Neural cell (in vitro differentiated cells): ENCODE measurements at regions not wholly inside any gene's neighbourhood (a gene's known extent, or its start where the extent isn't known, plus 50 kb on each side); places are given as distances from the start of the nearest gene placed in this dataset.

Experiments used
- H2AFZ ChIP-seq: fragments of 200-600, 300-800 bp; sonication (generic), shearing (Covaris generic); 2 replicates; pipeline ENCODE4 v1.6.0; 2014; ENCODE audit warnings: low read depth, mild to moderate bottlenecking, antibody characterized with exemption, low read length, moderate library complexity
- H3F3A ChIP-seq: fragments of 200-600 bp; shearing (Covaris generic); 2 replicates; pipeline ENCODE4 v1.6.1; 2016; ENCODE audit warnings: mild to moderate bottlenecking, moderate library complexity, mixed read lengths, antibody characterized with exemption, low read length; ENCODE audit not compliant: insufficient read depth, poor library complexity, severe bottlenecking
- H3K27ac ChIP-seq: fragments of 200-600, 300-800 bp; sonication (generic), shearing (Covaris generic); 2 replicates; pipeline ENCODE4 v1.5.1; 2014; ENCODE audit warnings: mild to moderate bottlenecking, low read length, moderate library complexity
- H3K27me3 ChIP-seq: fragments of 300-800, 200-600 bp; sonication (generic), shearing (Covaris generic); 2 replicates; pipeline ENCODE4 v1.6.0; 2014; ENCODE audit warnings: mild to moderate bottlenecking, low read depth, low read length, moderate library complexity; ENCODE audit not compliant: insufficient read depth
- H3K36me3 ChIP-seq: fragments of 300-800, 200-600 bp; sonication (generic), shearing (Covaris generic); 2 replicates; pipeline ENCODE4 v1.5.1; 2014; ENCODE audit warnings: mild to moderate bottlenecking, antibody characterized with exemption, low read length, moderate library complexity; ENCODE audit not compliant: insufficient read depth
- H3K4me2 ChIP-seq: fragments of 300-800, 200-600 bp; sonication (generic), shearing (Covaris generic); 2 replicates; pipeline ENCODE4 v1.6.0; 2014; ENCODE audit warnings: mild to moderate bottlenecking, low read length
- H3K4me3 ChIP-seq: fragments of 300-800, 200-600 bp; sonication (generic), shearing (Covaris generic); 2 replicates; pipeline ENCODE4 v1.5.1; 2014; ENCODE audit warnings: mild to moderate bottlenecking, low read length, moderate library complexity
- H3K79me2 ChIP-seq: fragments of 200-600 bp; shearing (Covaris generic); replicated peaks from 2 replicates; pipeline ENCODE4 v1.6.0; 2014; ENCODE audit warnings: mild to moderate bottlenecking, low read length, moderate library complexity; ENCODE audit not compliant: insufficient read depth
- H3K9ac ChIP-seq: fragments of 300-800, 200-600 bp; sonication (generic), shearing (Covaris generic); 2 replicates; pipeline ENCODE4 v1.6.1; 2016; ENCODE audit warnings: mild to moderate bottlenecking, low read length, mixed read lengths
- H3K9me2 ChIP-seq: fragments of 200-600 bp; shearing (Covaris generic); 2 replicates; pipeline ENCODE4 v1.6.1; 2016; ENCODE audit warnings: mild to moderate bottlenecking, low read length, mixed read lengths; ENCODE audit not compliant: insufficient read depth
- H3K9me3 ChIP-seq: fragments of 200-600, 300-800 bp; sonication (generic), shearing (Covaris generic); 2 replicates; pipeline ENCODE4 v1.6.1; 2016; ENCODE audit warnings: mild to moderate bottlenecking, mixed run types, low read length, moderate library complexity, mixed read lengths
- H4K20me1 ChIP-seq: fragments of 200-600 bp; shearing (Covaris generic); 2 replicates; pipeline ENCODE4 v1.6.1; 2016; ENCODE audit warnings: mild to moderate bottlenecking, mixed run types; ENCODE audit not compliant: insufficient read depth
- EP300 ChIP-seq: fragments of 450-650 bp; conservative IDR thresholded peaks from 2 replicates; pipeline ENCODE4 v1.6.1; 2014; ENCODE audit warnings: antibody characterized with exemption, mild to moderate bottlenecking, moderate library complexity; ENCODE audit not compliant: poor library complexity, severe bottlenecking
- EZH2 ChIP-seq: fragments of 200-600, 300-800 bp; shearing (Covaris generic), sonication (generic); IDR thresholded peaks from 2 replicates; pipeline ENCODE4 v1.6.1; 2014; ENCODE audit warnings: antibody characterized with exemption, low read length, borderline replicate concordance, mild to moderate bottlenecking; ENCODE audit not compliant: insufficient read depth, poor library complexity, severe bottlenecking
- MXI1 ChIP-seq: fragments of 450-650 bp; conservative IDR thresholded peaks from 2 replicates; pipeline ENCODE4 v1.6.1; 2014; ENCODE audit warnings: antibody characterized with exemption, mild to moderate bottlenecking; ENCODE audit not compliant: poor library complexity, severe bottlenecking
- POLR2AphosphoS5 ChIP-seq: IDR thresholded peaks from 2 replicates; pipeline ENCODE4 v1.6.1; 2012
- RAD21 ChIP-seq: fragments of 450-650 bp; conservative IDR thresholded peaks from 2 replicates; pipeline ENCODE4 v1.6.1; 2014; ENCODE audit warnings: antibody characterized with exemption, mild to moderate bottlenecking, moderate library complexity
- SMC3 ChIP-seq: fragments of 450-650 bp; conservative IDR thresholded peaks from 2 replicates; pipeline ENCODE4 v1.6.1; 2014; ENCODE audit warnings: antibody characterized with exemption, mild to moderate bottlenecking, moderate library complexity; ENCODE audit not compliant: poor library complexity
- TAF1 ChIP-seq: IDR thresholded peaks from 2 replicates; pipeline ENCODE4 v1.6.1; 2012; ENCODE audit warnings: low read depth
- TF ChIP-seq, protein P1 (sequence below): fragments of 450-650 bp; IDR thresholded peaks from 2 replicates; pipeline ENCODE4 v1.5.1; 2014; ENCODE audit warnings: antibody characterized with exemption, mild to moderate bottlenecking, moderate library complexity; ENCODE audit not compliant: poor library complexity, severe bottlenecking
- TF ChIP-seq, protein P2 (sequence below): IDR thresholded peaks from 2 replicates; pipeline ENCODE4 v1.6.1; 2012; ENCODE audit warnings: borderline replicate concordance

DNA sequence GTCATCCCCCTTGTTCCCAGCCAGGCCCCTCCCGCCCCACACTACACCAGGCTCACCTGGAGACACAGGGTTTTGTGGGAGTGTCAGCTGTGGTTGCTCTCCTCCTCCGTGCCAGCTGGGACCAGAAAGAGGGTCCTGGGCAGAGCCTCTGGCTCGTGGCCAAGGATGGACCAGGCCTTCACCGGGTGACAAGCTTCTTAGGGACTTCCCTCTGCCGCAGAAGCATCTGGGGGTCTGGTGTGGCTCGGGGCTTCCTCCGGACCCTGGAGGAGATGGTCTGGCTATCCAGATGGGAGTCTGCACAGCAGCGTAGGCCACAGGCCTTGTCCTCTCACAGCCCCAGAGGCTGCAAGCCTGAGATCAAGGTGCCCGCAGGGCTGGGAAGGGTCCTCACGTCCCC, 63.8 kb upstream of the CFAP46 start:
- no peaks in the 10 kb centered on the region for H3K79me2 ChIP-seq
- H3F3A ChIP-seq = no peaks in the 10 kb centered on the region
- no peak overlapping the region for H3K27ac ChIP-seq
- TF ChIP-seq POLR2AphosphoS5 = no peak
- TF ChIP-seq RAD21 = no peak
- no peak for TF ChIP-seq EP300
- TF ChIP-seq, protein P1, sequence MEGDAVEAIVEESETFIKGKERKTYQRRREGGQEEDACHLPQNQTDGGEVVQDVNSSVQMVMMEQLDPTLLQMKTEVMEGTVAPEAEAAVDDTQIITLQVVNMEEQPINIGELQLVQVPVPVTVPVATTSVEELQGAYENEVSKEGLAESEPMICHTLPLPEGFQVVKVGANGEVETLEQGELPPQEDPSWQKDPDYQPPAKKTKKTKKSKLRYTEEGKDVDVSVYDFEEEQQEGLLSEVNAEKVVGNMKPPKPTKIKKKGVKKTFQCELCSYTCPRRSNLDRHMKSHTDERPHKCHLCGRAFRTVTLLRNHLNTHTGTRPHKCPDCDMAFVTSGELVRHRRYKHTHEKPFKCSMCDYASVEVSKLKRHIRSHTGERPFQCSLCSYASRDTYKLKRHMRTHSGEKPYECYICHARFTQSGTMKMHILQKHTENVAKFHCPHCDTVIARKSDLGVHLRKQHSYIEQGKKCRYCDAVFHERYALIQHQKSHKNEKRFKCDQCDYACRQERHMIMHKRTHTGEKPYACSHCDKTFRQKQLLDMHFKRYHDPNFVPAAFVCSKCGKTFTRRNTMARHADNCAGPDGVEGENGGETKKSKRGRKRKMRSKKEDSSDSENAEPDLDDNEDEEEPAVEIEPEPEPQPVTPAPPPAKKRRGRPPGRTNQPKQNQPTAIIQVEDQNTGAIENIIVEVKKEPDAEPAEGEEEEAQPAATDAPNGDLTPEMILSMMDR = no peak
- TF ChIP-seq TAF1 = no peak
- TF ChIP-seq MXI1 = no peak
- TF ChIP-seq, protein P2, sequence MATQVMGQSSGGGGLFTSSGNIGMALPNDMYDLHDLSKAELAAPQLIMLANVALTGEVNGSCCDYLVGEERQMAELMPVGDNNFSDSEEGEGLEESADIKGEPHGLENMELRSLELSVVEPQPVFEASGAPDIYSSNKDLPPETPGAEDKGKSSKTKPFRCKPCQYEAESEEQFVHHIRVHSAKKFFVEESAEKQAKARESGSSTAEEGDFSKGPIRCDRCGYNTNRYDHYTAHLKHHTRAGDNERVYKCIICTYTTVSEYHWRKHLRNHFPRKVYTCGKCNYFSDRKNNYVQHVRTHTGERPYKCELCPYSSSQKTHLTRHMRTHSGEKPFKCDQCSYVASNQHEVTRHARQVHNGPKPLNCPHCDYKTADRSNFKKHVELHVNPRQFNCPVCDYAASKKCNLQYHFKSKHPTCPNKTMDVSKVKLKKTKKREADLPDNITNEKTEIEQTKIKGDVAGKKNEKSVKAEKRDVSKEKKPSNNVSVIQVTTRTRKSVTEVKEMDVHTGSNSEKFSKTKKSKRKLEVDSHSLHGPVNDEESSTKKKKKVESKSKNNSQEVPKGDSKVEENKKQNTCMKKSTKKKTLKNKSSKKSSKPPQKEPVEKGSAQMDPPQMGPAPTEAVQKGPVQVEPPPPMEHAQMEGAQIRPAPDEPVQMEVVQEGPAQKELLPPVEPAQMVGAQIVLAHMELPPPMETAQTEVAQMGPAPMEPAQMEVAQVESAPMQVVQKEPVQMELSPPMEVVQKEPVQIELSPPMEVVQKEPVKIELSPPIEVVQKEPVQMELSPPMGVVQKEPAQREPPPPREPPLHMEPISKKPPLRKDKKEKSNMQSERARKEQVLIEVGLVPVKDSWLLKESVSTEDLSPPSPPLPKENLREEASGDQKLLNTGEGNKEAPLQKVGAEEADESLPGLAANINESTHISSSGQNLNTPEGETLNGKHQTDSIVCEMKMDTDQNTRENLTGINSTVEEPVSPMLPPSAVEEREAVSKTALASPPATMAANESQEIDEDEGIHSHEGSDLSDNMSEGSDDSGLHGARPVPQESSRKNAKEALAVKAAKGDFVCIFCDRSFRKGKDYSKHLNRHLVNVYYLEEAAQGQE = no peak
- no peak for TF ChIP-seq EZH2
- no peaks in the 10 kb centered on the region for H4K20me1 ChIP-seq
- H3K4me3 ChIP-seq = no peak overlapping the region
- no peak overlapping the region for H3K4me2 ChIP-seq
- H3K9ac ChIP-seq = no peak overlapping the region
- H2AFZ ChIP-seq = no peak overlapping the region
- no peaks in the 10 kb centered on the region for H3K9me3 ChIP-seq
- H3K9me2 ChIP-seq = no peaks in the 10 kb centered on the region
- H3K36me3 ChIP-seq = no peaks in the 10 kb centered on the region
- no peaks in the 10 kb centered on the region for H3K27me3 ChIP-seq

DNA sequence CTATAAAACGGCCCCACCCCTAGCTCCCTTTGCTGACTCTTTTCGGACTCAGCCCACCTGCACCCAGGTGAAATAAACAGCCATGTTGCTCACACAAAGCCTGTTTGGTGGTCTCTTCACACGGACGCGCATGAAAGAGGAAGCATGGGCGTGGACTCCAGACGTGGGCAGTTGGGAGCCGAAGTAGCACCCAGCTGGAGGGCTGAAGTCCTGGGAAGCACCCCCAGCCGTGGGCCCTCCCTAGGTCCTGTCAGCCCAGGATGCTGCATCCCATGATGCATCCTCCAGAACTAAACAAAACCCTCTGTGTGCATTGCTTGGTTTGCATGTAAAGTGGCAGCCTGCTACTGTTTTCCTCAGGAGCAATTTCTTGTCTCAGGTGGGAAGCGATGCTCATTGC, 62.1 kb upstream of the CFAP46 start:
- Histone ChIP-seq H3K36me3 (no peaks in the 10 kb centered on the region), H3K9me2 (no peaks in the 10 kb centered on the region), H3K27me3 (no peaks in the 10 kb centered on the region), H3K9me3 (no peaks in the 10 kb centered on the region), H3K79me2 (no peaks in the 10 kb centered on the region), H3K4me3 (no peak overlapping the region), H4K20me1 (no peaks in the 10 kb centered on the region), H3F3A (no peaks in the 10 kb centered on the region), H3K4me2 (no peak overlapping the region), H3K27ac (no peak overlapping the region), H3K9ac (no peak overlapping the region), H2AFZ (no peak overlapping the region)
- TF ChIP-seq POLR2AphosphoS5 = no peak
- TF ChIP-seq, protein P2 = no peak
- no peak for TF ChIP-seq EZH2
- no peak for TF ChIP-seq TAF1
- no peak for TF ChIP-seq SMC3
- TF ChIP-seq EP300 = no peak
- TF ChIP-seq, protein P1 = no peak
- no peak for TF ChIP-seq RAD21
- no peak for TF ChIP-seq MXI1
